Activated CD8-positive, alpha-beta memory T cell treated with anti-CD3 and anti-CD28 coated beads, Interleukin-2, amount 10 ng/mL, durations not matched to agents 7 days and 5 days (primary cell): ENCODE measurements at regions not wholly inside any gene's neighbourhood (a gene's known extent, or its start where the extent isn't known, plus 50 kb on each side); places are given as distances from the start of the nearest gene placed in this dataset.
A peak's percentile ranks its signal among the peaks of the same experiment; 100 is the strongest.

Source experiments
- ATAC-seq: fragments of 150-1000 bp; cut with Tn5 transposase; one replicate; pipeline ENCODE4 v1.10.0; 2021; ENCODE audit warnings: moderate library complexity
- CTCF ChIA-PET: fragments of 350-600 bp; sonication (Branson Sonifier 250); formaldehyde crosslinking; loops from one replicate; lab custom pipeline; 2021; ENCODE audit warnings: antibody characterized with exemption; lab: Charles Lee
- DNase-seq: peaks from one replicate; pipeline ENCODE4 v3.0.0-alpha.2; 2020
- H3K27ac Mint-ChIP-seq: one replicate; pipeline ENCODE4 v1.8.0; 2021; ENCODE audit warnings: mild to moderate bottlenecking, mixed read lengths
- H3K27me3 Mint-ChIP-seq: one replicate; pipeline ENCODE4 v1.8.0; 2021; ENCODE audit warnings: mixed read lengths
- H3K36me3 Mint-ChIP-seq: one replicate; pipeline ENCODE4 v1.8.0; 2021; ENCODE audit warnings: mild to moderate bottlenecking, mixed read lengths
- H3K4me1 Mint-ChIP-seq: one replicate; pipeline ENCODE4 v1.8.0; 2021; ENCODE audit warnings: mixed read lengths
- H3K4me3 Mint-ChIP-seq: one replicate; pipeline ENCODE4 v1.8.0; 2021; ENCODE audit warnings: mild to moderate bottlenecking, moderate library complexity, mixed read lengths
- H3K9me3 Mint-ChIP-seq: one replicate; pipeline ENCODE4 v1.8.0; 2022; ENCODE audit warnings: low read depth, mixed read lengths

DNA sequence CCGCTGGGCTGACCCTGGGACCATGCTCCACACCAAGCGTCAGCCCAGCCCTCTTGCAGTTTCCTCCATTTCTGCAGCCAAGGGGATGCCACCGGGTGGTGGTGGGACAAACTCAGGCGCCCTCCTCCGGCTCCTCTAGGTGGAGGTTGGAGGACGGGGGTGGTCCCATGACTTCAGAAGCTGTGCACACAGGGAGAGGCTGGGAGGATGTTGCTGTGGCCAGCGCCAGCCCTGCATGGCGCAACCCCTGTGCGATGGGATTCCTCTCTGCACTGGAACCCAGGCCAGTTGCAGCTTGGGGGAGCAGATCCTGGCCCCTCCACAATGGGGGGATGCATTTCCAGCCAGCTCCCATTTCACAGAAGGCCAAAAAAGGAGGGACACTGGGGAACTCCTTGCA lies 246.5 kb downstream of the C16orf95 start:
- ATAC-seq (no peak), DNase-seq (no peak)
- Mint-ChIP-seq H3K4me3 (no peak overlapping the region), H3K27me3 (peaks cover 10% of the 10 kb centered on the region), H3K4me1 (no peaks in the 10 kb centered on the region), H3K9me3 (no peaks in the 10 kb centered on the region), H3K36me3 (no peaks in the 10 kb centered on the region), H3K27ac (no peak overlapping the region)
- CTCF ChIA-PET, result interaction anchor here (1.6 kb wide), 1 partner anchor 8 kb away, joined by 6 read pairs; no protein-coding TSS in a partner anchor

GRCh38 chr16:87072101-87072500 lies 245.1 kb downstream of the C16orf95 start:
- H3K27me3 Mint-ChIP-seq, result peaks cover 5% of the 10 kb centered on the region
- no peak for DNase-seq
- CTCF ChIA-PET, result interaction anchor here (1.6 kb wide), 1 partner anchor 9 kb away, joined by 6 read pairs; no protein-coding TSS in a partner anchor
- H3K4me1 Mint-ChIP-seq, result no peaks in the 10 kb centered on the region
- no peak overlapping the region for H3K27ac Mint-ChIP-seq
- H3K36me3 Mint-ChIP-seq, result no peaks in the 10 kb centered on the region
- ATAC-seq, result no peak
- no peak overlapping the region for H3K4me3 Mint-ChIP-seq
- no peaks in the 10 kb centered on the region for H3K9me3 Mint-ChIP-seq

- H3K4me3 Mint-ChIP-seq, result no peak overlapping the region
- H3K27me3 Mint-ChIP-seq, result peaks cover 5% of the 10 kb centered on the region
- no peak for ATAC-seq
- no peak overlapping the region for H3K27ac Mint-ChIP-seq
- no peaks in the 10 kb centered on the region for H3K9me3 Mint-ChIP-seq
- no peaks in the 10 kb centered on the region for H3K36me3 Mint-ChIP-seq
- CTCF ChIA-PET, result interaction anchor here (1.9 kb wide), 1 partner anchor 13 kb away, joined by 5 read pairs; no protein-coding TSS in a partner anchor
- DNase-seq, result no peak
- no peaks in the 10 kb centered on the region for H3K4me1 Mint-ChIP-seq
Measured at GRCh38 chr16:87074641-87075318, 242.4 kb downstream of the C16orf95 start.

DNA sequence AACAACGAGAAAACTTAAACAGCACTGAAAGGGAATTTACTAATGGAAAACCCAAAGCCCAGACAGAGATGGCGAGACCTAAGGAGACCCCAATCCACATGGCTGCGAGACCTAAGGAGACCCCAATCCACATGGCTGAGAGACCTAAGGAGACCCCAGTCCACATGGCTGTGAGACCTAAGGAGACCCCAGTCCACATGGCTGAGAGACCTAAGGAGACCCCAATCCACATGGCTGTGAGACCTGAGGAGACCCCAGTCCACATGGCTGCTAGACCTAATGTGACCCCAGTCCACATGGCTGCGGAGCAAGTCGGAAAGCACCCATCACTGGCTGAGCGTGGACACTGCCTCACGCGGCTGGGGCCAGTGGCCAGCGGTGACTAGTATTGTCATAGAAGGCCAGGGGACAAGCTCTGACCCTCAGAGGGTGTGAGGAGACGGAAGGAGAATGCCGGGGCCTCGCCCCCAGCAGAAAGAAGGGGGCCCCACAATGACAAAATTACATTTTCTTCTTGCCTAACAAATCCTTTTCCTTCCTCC lies 241.8 kb downstream of the C16orf95 start:
- Mint-ChIP-seq H3K9me3 (peaks cover 3% of the 10 kb centered on the region), H3K36me3 (no peaks in the 10 kb centered on the region), H3K4me3 (no peak overlapping the region), H3K4me1 (no peaks in the 10 kb centered on the region), H3K27ac (no peak overlapping the region), H3K27me3 (peaks cover 5% of the 10 kb centered on the region)
- ATAC-seq (no peak), DNase-seq (no peak)
- CTCF ChIA-PET, result interaction anchor here (1.9 kb wide), 1 partner anchor 13 kb away, joined by 5 read pairs; no protein-coding TSS in a partner anchor

- no peak for DNase-seq
- no peak overlapping the region for H3K27ac Mint-ChIP-seq
- peaks cover 2% of the 10 kb centered on the region for H3K36me3 Mint-ChIP-seq
- H3K27me3 Mint-ChIP-seq, result peaks cover 5% of the 10 kb centered on the region
- no peak for ATAC-seq
- peaks cover 11% of the 10 kb centered on the region for H3K9me3 Mint-ChIP-seq
- no peaks in the 10 kb centered on the region for H3K4me1 Mint-ChIP-seq
- CTCF ChIA-PET, result interaction anchor here (1.9 kb wide), 1 partner anchor 14 kb away, joined by 5 read pairs; no protein-coding TSS in a partner anchor
- H3K4me3 Mint-ChIP-seq, result no peak overlapping the region
Measured at GRCh38 chr16:87076331-87076949, 240.8 kb downstream of the C16orf95 start.

DNA sequence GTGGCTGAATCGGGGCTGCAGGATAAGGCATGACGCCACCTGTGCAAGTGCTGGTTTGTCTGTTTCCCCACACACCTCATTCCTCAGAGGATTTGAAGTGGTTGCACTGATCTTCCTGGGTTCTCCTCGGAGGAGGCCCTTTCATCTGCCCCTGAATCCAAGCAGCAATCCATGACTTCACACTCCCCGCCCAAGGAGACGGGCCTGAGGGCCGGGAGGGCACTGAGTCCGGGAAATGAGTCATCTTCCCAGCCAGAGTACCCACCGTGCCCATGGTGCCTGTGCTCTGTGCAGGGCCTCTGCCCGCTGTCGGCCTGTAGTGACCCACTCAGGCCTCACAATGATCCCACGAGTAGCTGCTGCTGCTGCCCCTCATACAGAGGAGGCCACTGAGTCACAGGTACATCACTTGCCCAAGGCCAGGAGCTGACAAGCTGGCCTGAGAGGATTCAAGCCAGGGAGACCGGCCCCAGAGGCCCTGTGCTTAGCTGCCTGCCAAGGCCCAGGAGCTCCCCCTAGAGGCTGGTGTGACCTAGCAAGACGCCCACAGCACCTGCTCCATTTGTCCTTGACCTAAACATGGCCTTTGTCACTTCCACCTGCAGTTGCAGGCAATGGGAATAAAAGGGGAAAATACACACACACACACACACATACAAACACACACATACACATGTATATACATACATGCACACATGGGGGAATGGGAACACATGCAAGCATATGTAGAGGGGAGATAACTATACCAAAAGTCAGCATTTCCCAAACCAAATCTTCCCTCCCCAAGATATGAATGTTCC lies 240.0 kb downstream of the C16orf95 start:
- peaks cover 13% of the 10 kb centered on the region for H3K9me3 Mint-ChIP-seq
- ATAC-seq (peak; percentile 36), DNase-seq (peak; percentile 56)
- no peaks in the 10 kb centered on the region for H3K4me1 Mint-ChIP-seq
- H3K4me3 Mint-ChIP-seq, result no peak overlapping the region
- H3K36me3 Mint-ChIP-seq, result peaks cover 2% of the 10 kb centered on the region
- peaks cover 5% of the 10 kb centered on the region for H3K27me3 Mint-ChIP-seq
- CTCF ChIA-PET, result interaction anchor here (0.9 to 1.0 kb wide), 2 partner anchors 27 to 156 kb away, joined by 3 read pairs; no protein-coding TSS in a partner anchor
- H3K27ac Mint-ChIP-seq, result no peak overlapping the region

GRCh38 chr16:87077750-87078127 lies 239.5 kb downstream of the C16orf95 start:
- no peak overlapping the region for H3K4me3 Mint-ChIP-seq
- H3K9me3 Mint-ChIP-seq, result peaks cover 16% of the 10 kb centered on the region
- H3K36me3 Mint-ChIP-seq, result peaks cover 2% of the 10 kb centered on the region
- H3K27me3 Mint-ChIP-seq, result peaks cover 5% of the 10 kb centered on the region
- DNase-seq (no peak), ATAC-seq (no peak)
- H3K4me1 Mint-ChIP-seq, result no peaks in the 10 kb centered on the region
- no peak overlapping the region for H3K27ac Mint-ChIP-seq
- CTCF ChIA-PET, result interaction anchor here (0.9 to 1.0 kb wide), 2 partner anchors 26 to 155 kb away, joined by 3 read pairs; no protein-coding TSS in a partner anchor

GRCh38 chr16:87080571-87081167 lies 236.5 kb downstream of the C16orf95 start:
- no peaks in the 10 kb centered on the region for H3K4me1 Mint-ChIP-seq
- DNase-seq, result no peak
- CTCF ChIA-PET, result no interaction called here
- H3K27me3 Mint-ChIP-seq, result no peaks in the 10 kb centered on the region
- no peak overlapping the region for H3K4me3 Mint-ChIP-seq
- H3K36me3 Mint-ChIP-seq, result peaks cover 2% of the 10 kb centered on the region
- peaks cover 19% of the 10 kb centered on the region for H3K9me3 Mint-ChIP-seq
- no peak overlapping the region for H3K27ac Mint-ChIP-seq
- no peak for ATAC-seq

- Mint-ChIP-seq H3K27ac (no peak overlapping the region), H3K4me3 (no peak overlapping the region), H3K4me1 (no peaks in the 10 kb centered on the region), H3K27me3 (peaks cover 3% of the 10 kb centered on the region), H3K36me3 (peaks cover 2% of the 10 kb centered on the region), H3K9me3 (peaks cover 15% of the 10 kb centered on the region)
- no peak for DNase-seq
- CTCF ChIA-PET, result no interaction called here
- no peak for ATAC-seq
Measured at GRCh38 chr16:87085441-87085840, 231.8 kb downstream of the C16orf95 start.

DNA sequence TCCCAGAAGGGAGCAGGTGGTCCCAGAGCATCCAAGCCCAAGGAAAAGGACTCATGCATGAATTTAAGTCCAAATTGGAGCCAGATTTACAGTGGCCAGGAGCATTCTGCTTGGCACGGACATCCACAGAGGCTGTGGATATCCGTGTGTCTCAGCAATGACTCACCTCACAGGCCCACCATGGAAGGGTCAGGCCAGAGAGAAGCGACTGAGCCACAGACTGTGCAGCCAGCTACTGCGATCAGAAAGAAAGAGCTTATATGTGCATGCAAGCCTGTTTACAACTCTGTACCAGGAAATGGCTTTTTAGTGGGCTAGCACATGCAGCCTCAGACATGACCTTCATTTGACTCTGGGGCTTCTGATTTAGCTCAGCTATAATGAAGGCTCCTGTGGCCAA lies 231.0 kb downstream of the C16orf95 start:
- H3K4me3 Mint-ChIP-seq, result no peak overlapping the region
- H3K27ac Mint-ChIP-seq, result no peak overlapping the region
- DNase-seq (no peak), ATAC-seq (no peak)
- H3K27me3 Mint-ChIP-seq, result peaks cover 3% of the 10 kb centered on the region
- no peaks in the 10 kb centered on the region for H3K36me3 Mint-ChIP-seq
- peaks cover 9% of the 10 kb centered on the region for H3K9me3 Mint-ChIP-seq
- no peaks in the 10 kb centered on the region for H3K4me1 Mint-ChIP-seq
- CTCF ChIA-PET, result no interaction called here

GRCh38 chr16:87086575-87086974 lies 230.6 kb downstream of the C16orf95 start:
- no peak for ATAC-seq
- peaks cover 3% of the 10 kb centered on the region for H3K27me3 Mint-ChIP-seq
- H3K4me3 Mint-ChIP-seq, result no peak overlapping the region
- no peak overlapping the region for H3K27ac Mint-ChIP-seq
- H3K4me1 Mint-ChIP-seq, result no peaks in the 10 kb centered on the region
- DNase-seq, result no peak
- CTCF ChIA-PET, result no interaction called here
- H3K9me3 Mint-ChIP-seq, result peaks cover 6% of the 10 kb centered on the region
- no peaks in the 10 kb centered on the region for H3K36me3 Mint-ChIP-seq

DNA sequence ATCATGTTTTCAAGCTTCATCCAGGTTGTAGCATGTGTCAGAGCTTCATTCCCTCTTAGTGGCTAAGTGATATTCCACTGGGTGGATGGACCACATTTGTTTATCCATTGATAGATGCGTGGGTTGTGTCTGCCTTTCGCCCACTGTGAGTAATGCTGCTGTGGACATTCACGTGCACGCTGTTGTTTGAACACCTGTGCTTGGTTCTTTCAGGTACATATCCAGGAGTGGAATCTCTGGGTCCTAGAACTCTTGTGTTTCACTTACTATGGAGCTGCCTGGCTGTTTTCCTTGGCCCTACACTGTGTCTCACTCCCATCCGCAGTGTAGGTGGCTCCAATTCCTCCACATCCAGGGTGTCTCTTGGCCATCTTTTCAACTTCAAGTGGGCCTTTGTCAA lies 224.2 kb downstream of the C16orf95 start:
- H3K4me1 Mint-ChIP-seq, result no peaks in the 10 kb centered on the region
- H3K4me3 Mint-ChIP-seq, result no peak overlapping the region
- DNase-seq, result no peak
- CTCF ChIA-PET, result no interaction called here
- H3K9me3 Mint-ChIP-seq, result no peaks in the 10 kb centered on the region
- peaks cover 5% of the 10 kb centered on the region for H3K27me3 Mint-ChIP-seq
- ATAC-seq, result no peak
- H3K36me3 Mint-ChIP-seq, result no peaks in the 10 kb centered on the region
- H3K27ac Mint-ChIP-seq, result no peak overlapping the region
